ENCODE measurements at regions not wholly inside any gene's neighbourhood (a gene's known extent, or its start where the extent isn't known, plus 50 kb on each side); places are given as distances from the start of the nearest gene placed in this dataset.
A peak's percentile ranks its signal among the peaks of the same experiment; 100 is the strongest.

DNA sequence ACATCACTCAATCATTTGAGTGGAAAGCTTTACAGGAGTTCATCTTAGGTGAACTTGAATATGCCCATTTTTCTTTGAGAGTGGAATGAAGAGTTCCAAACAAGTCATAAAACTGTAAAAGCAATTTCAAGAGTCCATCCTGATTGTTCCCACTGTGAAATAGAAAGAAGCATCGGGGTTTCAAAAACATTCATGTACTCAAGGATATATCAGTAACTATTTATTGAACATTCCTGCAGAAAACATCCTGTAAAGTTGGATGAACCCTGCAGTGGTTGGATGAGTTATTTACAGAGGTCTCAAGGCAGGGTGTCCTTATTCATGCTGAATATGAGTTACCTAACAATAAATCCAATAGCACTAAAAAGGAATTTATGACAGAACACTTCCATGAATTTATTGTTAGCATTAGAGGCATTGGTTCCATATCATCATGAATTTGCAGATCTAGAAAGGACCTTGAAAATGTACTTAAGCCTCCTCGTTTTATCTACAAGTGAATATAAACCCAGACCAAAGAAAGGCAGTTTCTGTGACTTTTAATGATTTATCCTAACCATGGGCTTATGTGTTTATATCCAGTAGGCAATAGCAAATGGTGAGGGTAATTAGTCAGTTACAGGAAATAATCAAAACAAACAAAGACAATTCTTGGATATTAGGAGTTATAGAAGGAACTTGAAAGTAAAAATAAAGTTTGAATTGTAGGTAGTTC is 361.9 kb upstream of the KCNMB2 start (continued):
- TF ChIP-seq, protein P1, sequence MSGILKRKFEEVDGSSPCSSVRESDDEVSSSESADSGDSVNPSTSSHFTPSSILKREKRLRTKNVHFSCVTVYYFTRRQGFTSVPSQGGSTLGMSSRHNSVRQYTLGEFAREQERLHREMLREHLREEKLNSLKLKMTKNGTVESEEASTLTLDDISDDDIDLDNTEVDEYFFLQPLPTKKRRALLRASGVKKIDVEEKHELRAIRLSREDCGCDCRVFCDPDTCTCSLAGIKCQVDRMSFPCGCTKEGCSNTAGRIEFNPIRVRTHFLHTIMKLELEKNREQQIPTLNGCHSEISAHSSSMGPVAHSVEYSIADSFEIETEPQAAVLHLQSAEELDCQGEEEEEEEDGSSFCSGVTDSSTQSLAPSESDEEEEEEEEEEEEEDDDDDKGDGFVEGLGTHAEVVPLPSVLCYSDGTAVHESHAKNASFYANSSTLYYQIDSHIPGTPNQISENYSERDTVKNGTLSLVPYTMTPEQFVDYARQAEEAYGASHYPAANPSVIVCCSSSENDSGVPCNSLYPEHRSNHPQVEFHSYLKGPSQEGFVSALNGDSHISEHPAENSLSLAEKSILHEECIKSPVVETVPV (CRISPR knock-in tag; IDR thresholded peaks at IDR 0.05), result no peak

DNA sequence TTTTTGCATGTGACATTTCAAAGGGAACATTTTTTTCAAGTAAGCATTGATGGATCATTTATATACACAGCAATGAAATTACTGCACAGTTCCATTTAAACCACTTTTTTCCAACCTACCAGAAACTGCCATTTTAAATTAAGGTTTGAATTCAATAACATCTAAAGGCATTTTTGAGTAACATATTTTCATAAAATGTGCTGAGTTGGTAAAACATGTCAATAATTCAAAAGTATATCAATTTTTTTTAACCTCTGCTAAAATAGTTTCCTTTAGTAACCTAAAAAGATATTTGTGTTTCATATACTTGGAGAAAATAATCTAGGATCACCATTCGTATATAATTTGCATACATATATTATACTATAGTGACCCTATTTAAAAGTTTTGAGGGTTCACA is 355.1 kb upstream of the KCNMB2 start:
- TF ChIP-seq ZC3H10 (CRISPR knock-in tag; IDR thresholded peaks at IDR 0.05) (no peak), CSDC2 (CRISPR knock-in tag; IDR thresholded peaks at IDR 0.05) (no peak), ZNF565 (CRISPR knock-in tag; conservative IDR thresholded peaks at IDR 0.05; ENCODE audit: low read depth) (no peak), ISL1 (CRISPR knock-in tag; IDR thresholded peaks at IDR 0.05) (no peak), ZNF8 (CRISPR knock-in tag; IDR thresholded peaks at IDR 0.05) (no peak), ZNF70 (CRISPR knock-in tag; IDR thresholded peaks at IDR 0.05) (no peak), BACH2 (CRISPR knock-in tag; IDR thresholded peaks at IDR 0.05; ENCODE audit: borderline replicate concordance) (no peak), ARNTL (CRISPR knock-in tag; IDR thresholded peaks at IDR 0.05; ENCODE audit: borderline replicate concordance, low read depth) (no peak), ZFP30 (CRISPR knock-in tag; IDR thresholded peaks at IDR 0.05) (no peak), RARB (CRISPR knock-in tag; IDR thresholded peaks at IDR 0.05) (no peak), PPARA (CRISPR knock-in tag; IDR thresholded peaks at IDR 0.05; ENCODE audit: borderline replicate concordance) (no peak), TOX (CRISPR knock-in tag; IDR thresholded peaks at IDR 0.05; ENCODE audit: borderline replicate concordance) (no peak)
- TF ChIP-seq, protein P2, sequence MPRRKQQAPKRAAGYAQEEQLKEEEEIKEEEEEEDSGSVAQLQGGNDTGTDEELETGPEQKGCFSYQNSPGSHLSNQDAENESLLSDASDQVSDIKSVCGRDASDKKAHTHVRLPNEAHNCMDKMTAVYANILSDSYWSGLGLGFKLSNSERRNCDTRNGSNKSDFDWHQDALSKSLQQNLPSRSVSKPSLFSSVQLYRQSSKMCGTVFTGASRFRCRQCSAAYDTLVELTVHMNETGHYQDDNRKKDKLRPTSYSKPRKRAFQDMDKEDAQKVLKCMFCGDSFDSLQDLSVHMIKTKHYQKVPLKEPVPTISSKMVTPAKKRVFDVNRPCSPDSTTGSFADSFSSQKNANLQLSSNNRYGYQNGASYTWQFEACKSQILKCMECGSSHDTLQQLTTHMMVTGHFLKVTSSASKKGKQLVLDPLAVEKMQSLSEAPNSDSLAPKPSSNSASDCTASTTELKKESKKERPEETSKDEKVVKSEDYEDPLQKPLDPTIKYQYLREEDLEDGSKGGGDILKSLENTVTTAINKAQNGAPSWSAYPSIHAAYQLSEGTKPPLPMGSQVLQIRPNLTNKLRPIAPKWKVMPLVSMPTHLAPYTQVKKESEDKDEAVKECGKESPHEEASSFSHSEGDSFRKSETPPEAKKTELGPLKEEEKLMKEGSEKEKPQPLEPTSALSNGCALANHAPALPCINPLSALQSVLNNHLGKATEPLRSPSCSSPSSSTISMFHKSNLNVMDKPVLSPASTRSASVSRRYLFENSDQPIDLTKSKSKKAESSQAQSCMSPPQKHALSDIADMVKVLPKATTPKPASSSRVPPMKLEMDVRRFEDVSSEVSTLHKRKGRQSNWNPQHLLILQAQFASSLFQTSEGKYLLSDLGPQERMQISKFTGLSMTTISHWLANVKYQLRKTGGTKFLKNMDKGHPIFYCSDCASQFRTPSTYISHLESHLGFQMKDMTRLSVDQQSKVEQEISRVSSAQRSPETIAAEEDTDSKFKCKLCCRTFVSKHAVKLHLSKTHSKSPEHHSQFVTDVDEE (CRISPR knock-in tag; IDR thresholded peaks at IDR 0.05), result no peak
- TF ChIP-seq, protein P3, sequence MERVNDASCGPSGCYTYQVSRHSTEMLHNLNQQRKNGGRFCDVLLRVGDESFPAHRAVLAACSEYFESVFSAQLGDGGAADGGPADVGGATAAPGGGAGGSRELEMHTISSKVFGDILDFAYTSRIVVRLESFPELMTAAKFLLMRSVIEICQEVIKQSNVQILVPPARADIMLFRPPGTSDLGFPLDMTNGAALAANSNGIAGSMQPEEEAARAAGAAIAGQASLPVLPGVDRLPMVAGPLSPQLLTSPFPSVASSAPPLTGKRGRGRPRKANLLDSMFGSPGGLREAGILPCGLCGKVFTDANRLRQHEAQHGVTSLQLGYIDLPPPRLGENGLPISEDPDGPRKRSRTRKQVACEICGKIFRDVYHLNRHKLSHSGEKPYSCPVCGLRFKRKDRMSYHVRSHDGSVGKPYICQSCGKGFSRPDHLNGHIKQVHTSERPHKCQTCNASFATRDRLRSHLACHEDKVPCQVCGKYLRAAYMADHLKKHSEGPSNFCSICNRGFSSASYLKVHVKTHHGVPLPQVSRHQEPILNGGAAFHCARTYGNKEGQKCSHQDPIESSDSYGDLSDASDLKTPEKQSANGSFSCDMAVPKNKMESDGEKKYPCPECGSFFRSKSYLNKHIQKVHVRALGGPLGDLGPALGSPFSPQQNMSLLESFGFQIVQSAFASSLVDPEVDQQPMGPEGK (CRISPR knock-in tag; IDR thresholded peaks at IDR 0.05; ENCODE audit: borderline replicate concordance), result no peak
- TF ChIP-seq, protein P4, sequence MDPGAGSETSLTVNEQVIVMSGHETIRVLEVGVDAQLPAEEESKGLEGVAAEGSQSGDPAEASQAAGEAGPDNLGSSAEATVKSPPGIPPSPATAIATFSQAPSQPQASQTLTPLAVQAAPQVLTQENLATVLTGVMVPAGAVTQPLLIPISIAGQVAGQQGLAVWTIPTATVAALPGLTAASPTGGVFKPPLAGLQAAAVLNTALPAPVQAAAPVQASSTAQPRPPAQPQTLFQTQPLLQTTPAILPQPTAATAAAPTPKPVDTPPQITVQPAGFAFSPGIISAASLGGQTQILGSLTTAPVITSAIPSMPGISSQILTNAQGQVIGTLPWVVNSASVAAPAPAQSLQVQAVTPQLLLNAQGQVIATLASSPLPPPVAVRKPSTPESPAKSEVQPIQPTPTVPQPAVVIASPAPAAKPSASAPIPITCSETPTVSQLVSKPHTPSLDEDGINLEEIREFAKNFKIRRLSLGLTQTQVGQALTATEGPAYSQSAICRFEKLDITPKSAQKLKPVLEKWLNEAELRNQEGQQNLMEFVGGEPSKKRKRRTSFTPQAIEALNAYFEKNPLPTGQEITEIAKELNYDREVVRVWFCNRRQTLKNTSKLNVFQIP (CRISPR knock-in tag; IDR thresholded peaks at IDR 0.05; ENCODE audit: borderline replicate concordance, low read depth), result no peak
- no peak for ATAC-seq

DNA sequence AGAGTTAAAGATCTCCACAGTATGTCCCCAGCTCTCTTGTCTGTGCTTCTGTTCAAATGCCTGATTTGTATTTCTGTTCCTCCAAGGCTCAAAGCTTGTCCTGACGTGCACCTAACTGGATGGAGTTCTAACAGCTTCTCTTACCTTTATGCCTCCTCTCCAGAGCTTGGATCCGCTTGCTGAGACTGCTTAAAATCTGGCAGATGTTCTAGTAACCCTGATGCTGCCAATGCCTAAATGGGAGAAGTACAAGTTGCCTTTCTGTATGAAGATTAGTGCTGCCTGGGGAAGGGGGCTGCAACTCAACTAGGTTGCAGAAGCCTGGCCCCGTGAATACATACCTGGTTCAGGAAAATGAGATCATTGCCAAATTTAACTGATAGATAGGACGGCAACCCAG is 354.5 kb upstream of the KCNMB2 start:
- peak; percentile 49; the same call in 2 of the 3 replicates for ATAC-seq
- TF ChIP-seq, protein P5, sequence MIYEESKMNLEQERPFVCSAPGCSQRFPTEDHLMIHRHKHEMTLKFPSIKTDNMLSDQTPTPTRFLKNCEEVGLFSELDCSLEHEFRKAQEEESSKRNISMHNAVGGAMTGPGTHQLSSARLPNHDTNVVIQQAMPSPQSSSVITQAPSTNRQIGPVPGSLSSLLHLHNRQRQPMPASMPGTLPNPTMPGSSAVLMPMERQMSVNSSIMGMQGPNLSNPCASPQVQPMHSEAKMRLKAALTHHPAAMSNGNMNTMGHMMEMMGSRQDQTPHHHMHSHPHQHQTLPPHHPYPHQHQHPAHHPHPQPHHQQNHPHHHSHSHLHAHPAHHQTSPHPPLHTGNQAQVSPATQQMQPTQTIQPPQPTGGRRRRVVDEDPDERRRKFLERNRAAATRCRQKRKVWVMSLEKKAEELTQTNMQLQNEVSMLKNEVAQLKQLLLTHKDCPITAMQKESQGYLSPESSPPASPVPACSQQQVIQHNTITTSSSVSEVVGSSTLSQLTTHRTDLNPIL (CRISPR knock-in tag; IDR thresholded peaks at IDR 0.05; ENCODE audit: low read depth), result no peak
- TF ChIP-seq, protein P1 (CRISPR knock-in tag; IDR thresholded peaks at IDR 0.05), result no peak
- TF ChIP-seq RARB (CRISPR knock-in tag; IDR thresholded peaks at IDR 0.05), result no peak
- TF ChIP-seq CSDC2 (CRISPR knock-in tag; IDR thresholded peaks at IDR 0.05), result no peak
- no peak for TF ChIP-seq TCF4 (CRISPR knock-in tag; IDR thresholded peaks at IDR 0.05; ENCODE audit: borderline replicate concordance)
- no peak for TF ChIP-seq ARNTL (CRISPR knock-in tag; IDR thresholded peaks at IDR 0.05; ENCODE audit: borderline replicate concordance, low read depth)
- TF ChIP-seq, protein P2 (CRISPR knock-in tag; IDR thresholded peaks at IDR 0.05), result no peak

Data from SK-N-SH treated with all-trans-retinoic acid at 6 μM for 48 hours (cell line).